A172 (cell line): ENCODE measurements at regions not wholly inside any gene's neighbourhood (a gene's known extent, or its start where the extent isn't known, plus 50 kb on each side); places are given as distances from the start of the nearest gene placed in this dataset.

Experiments
- DNase-seq: peaks from one replicate; pipeline ENCODE4 v3.0.0-alpha.2; 2015; ENCODE audit warnings: low spot score

- DNase-seq, result no peak
Measured at GRCh38 chr1:207971331-207972219, 60.6 kb upstream of the CD34 start.

GRCh38 chr1:207970329-207971233, 59.7 kb upstream of the CD34 start:
- DNase-seq, result no peak

- DNase-seq, result no peak
Measured at GRCh38 chr1:207969528-207969927, 58.6 kb upstream of the CD34 start.

GRCh38 chr1:207968521-207969009, 57.6 kb upstream of the CD34 start:
- no peak for DNase-seq

- DNase-seq, result no peak
Measured at GRCh38 chr1:207967703-207968102, 56.8 kb upstream of the CD34 start.

GRCh38 chr1:207966521-207966920, 55.6 kb upstream of the CD34 start:
- DNase-seq, result no peak

- DNase-seq, result no peak
Measured at GRCh38 chr1:207965392-207966387, 54.8 kb upstream of the CD34 start.

GRCh38 chr1:207964195-207964966, 53.5 kb upstream of the CD34 start:
- peak; percentile 68 for DNase-seq

GRCh38 chr1:207963427-207964194, 52.7 kb upstream of the CD34 start:
- peak; percentile 78 for DNase-seq

GRCh38 chr1:207962716-207963426, 51.9 kb upstream of the CD34 start:
- no peak for DNase-seq
